Ovary (tissue), 7 donors: ENCODE measurements at regions not wholly inside any gene's neighbourhood (a gene's known extent, or its start where the extent isn't known, plus 50 kb on each side); places are given as distances from the start of the nearest gene placed in this dataset.

Source experiments
- DNase-seq, 5 donors: peaks; one replicate each; pipeline ENCODE4 v3.0.0-alpha.2; 2019 to 2020
- H3K27ac ChIP-seq, 2 donors: fragments of 200-600 bp; one replicate each; pipeline versions ENCODE4 v1.5.1 to v1.8.0; 2019 to 2022
- H3K27me3 ChIP-seq: fragments of 200-600 bp; one replicate; pipeline ENCODE4 v1.8.0; 2022
- H3K36me3 ChIP-seq: fragments of 200-600 bp; sonication (generic); one replicate; pipeline ENCODE4 v1.5.1; 2019
- H3K4me1 ChIP-seq: one replicate; pipeline ENCODE4 v1.8.1; 2013; ENCODE audit warnings: mild to moderate bottlenecking, moderate library complexity; ENCODE audit not compliant: insufficient read depth
- H3K4me3 ChIP-seq: fragments of 200-600 bp; sonication (generic); one replicate; pipeline ENCODE4 v1.5.1; 2017
- H3K9me3 ChIP-seq, 2 donors: fragments of 200-600 bp in 1 of 2; sonication (generic) in 1 of 2; one replicate each; pipeline versions ENCODE4 v1.5.1 to v1.8.1; 2013 to 2019; ENCODE audit warnings: mild to moderate bottlenecking in 1 of 2, moderate library complexity in 1 of 2
- CTCF ChIP-seq, 3 donors: fragments of 450-650 bp in 2 of 3; fragments of 200-600 bp in 1 of 3; IDR thresholded peaks; one replicate each; pipeline versions ENCODE4 v1.5.1 to v1.8.0; 2016 to 2022; ENCODE audit warnings: antibody characterized with exemption in 3 of 3, mild to moderate bottlenecking in 1 of 3
- EP300 ChIP-seq: sonication (generic); formaldehyde crosslinking; IDR thresholded peaks from one replicate; pipeline ENCODE4 v1.6.1; 2017; ENCODE audit warnings: antibody characterized with exemption
- POLR2A ChIP-seq: fragments of 450-650 bp; IDR thresholded peaks from one replicate; pipeline ENCODE4 v1.6.1; 2017; ENCODE audit warnings: antibody characterized with exemption, mild to moderate bottlenecking, moderate library complexity
- WGBS, 3 donors: extraction: QIAGEN DNeasy Blood & Tissue Kit in 1 of 3; methylation state at CpG; one replicate each; pipeline versions ENCODE4 v1.1.5 to v1.1.7; 2013 to 2017; 5-methylcytosine and 5-hydroxymethylcytosine counted together
- intact Hi-C, 4 donors: fragments of 100-400 bp; cut with DNase I; formaldehyde crosslinking; loops; one replicate each; pipeline versions ENCODE4 v1.11.0 to v1.15.1; 2022 to 2023
- donor health status: DM: no; HTN: no; CAD: no; lungs with moderate emphysema.
- donor health status: DM: no; HTN: no; CAD: no.
- donor health status: Bipolar disorder and iron deficiency.
- donor health status: DM: no; HTN: no; CAD: no.
- donor health status: DM: yes; HTN: yes; CAD: no.

GRCh38 chr11:119481021-119481666, 58.2 kb upstream of the THY1 start:
- 25 to 31% (median 25%) methylated on average over 25 to 31 of the region's 31 CpGs for WGBS, 3 donors
- H3K9me3 ChIP-seq: no peaks in the 10 kb centered on the region
- intact Hi-C loops: loop anchor here in 3 of 4 donors (5.0 to 10.0 kb wide), 3 partner anchors 244 to 626 kb away; partner anchors contain the start of gene NECTIN1 (in 1 of the 3)
- TF ChIP-seq EP300 (no peak), CTCF (IDR thresholded peaks at IDR 0.05) (peak; percentile 60 to 95 (median 85))
- H3K27ac ChIP-seq: no peak overlapping the region
- peak; percentile 61 to 90 (median 81) for DNase-seq
- no peaks in the 10 kb centered on the region for H3K27me3 ChIP-seq
- H3K4me3 ChIP-seq: no peak overlapping the region
- no peaks in the 10 kb centered on the region for H3K4me1 ChIP-seq
- no peaks in the 10 kb centered on the region for H3K36me3 ChIP-seq

- H3K27ac ChIP-seq: no peak overlapping the region
- WGBS, 3 donors: 89 to 95% (median 95%) methylated on average over 11 of the region's 11 CpGs
- DNase-seq: no peak
- no peak overlapping the region for H3K4me3 ChIP-seq
- H3K4me1 ChIP-seq: no peaks in the 10 kb centered on the region
- no peaks in the 10 kb centered on the region for H3K36me3 ChIP-seq
- no peaks in the 10 kb centered on the region for H3K27me3 ChIP-seq
- intact Hi-C loops: loop anchor here in 3 of 4 donors (5.0 to 10.0 kb wide), 3 partner anchors 244 to 627 kb away; partner anchors contain the start of gene NECTIN1 (in 1 of the 3)
- TF ChIP-seq CTCF (IDR thresholded peaks at IDR 0.05) (no peak), POLR2A (no peak), EP300 (no peak)
- no peaks in the 10 kb centered on the region for H3K9me3 ChIP-seq
Observed at GRCh38 chr11:119480380-119481020, 57.5 kb upstream of the THY1 start.

- Histone ChIP-seq H3K9me3 (no peaks in the 10 kb centered on the region), H3K27ac (no peak overlapping the region), H3K27me3 (no peaks in the 10 kb centered on the region), H3K4me3 (no peak overlapping the region), H3K4me1 (no peaks in the 10 kb centered on the region), H3K36me3 (no peaks in the 10 kb centered on the region)
- DNase-seq: no peak
- intact Hi-C loops: loop anchor here in 3 of 4 donors (5.0 to 10.0 kb wide), 5 partner anchors 122 to 628 kb away; partner anchors contain the start of gene NECTIN1 (in 1 of the 3)
- no peak for TF ChIP-seq CTCF (IDR thresholded peaks at IDR 0.05)
- TF ChIP-seq POLR2A: no peak
- TF ChIP-seq EP300: no peak
- WGBS, 3 donors: 70 to 73% (median 72%) methylated on average over 6 of the region's 6 CpGs
Observed at GRCh38 chr11:119479685-119480275, 56.8 kb upstream of the THY1 start.

- TF ChIP-seq CTCF (IDR thresholded peaks at IDR 0.05): no peak
- TF ChIP-seq EP300: no peak
- TF ChIP-seq POLR2A: no peak
Observed at GRCh38 chr11:119478711-119479285, 55.8 kb upstream of the THY1 start.

More at GRCh38 chr11:119478711-119479285, 55.8 kb upstream of the THY1 start:
- intact Hi-C loops: loop anchor here in 3 of 4 donors (5.0 to 10.0 kb wide), 2 partner anchors 121 to 124 kb away; no protein-coding TSS in a partner anchor
- DNase-seq: peak in 1 of 5 donors; percentile 1
- WGBS, 3 donors: 50 to 84% (median 82%) methylated on average over 4 of the region's 4 CpGs
- H3K36me3 ChIP-seq: no peaks in the 10 kb centered on the region
- H3K27me3 ChIP-seq: no peaks in the 10 kb centered on the region
- no peaks in the 10 kb centered on the region for H3K4me1 ChIP-seq
- no peaks in the 10 kb centered on the region for H3K9me3 ChIP-seq
- H3K27ac ChIP-seq: no peak overlapping the region
- no peak overlapping the region for H3K4me3 ChIP-seq
